ENCODE measurements at regions not wholly inside any gene's neighbourhood (a gene's known extent, or its start where the extent isn't known, plus 50 kb on each side); places are given as distances from the start of the nearest gene placed in this dataset.

DNA sequence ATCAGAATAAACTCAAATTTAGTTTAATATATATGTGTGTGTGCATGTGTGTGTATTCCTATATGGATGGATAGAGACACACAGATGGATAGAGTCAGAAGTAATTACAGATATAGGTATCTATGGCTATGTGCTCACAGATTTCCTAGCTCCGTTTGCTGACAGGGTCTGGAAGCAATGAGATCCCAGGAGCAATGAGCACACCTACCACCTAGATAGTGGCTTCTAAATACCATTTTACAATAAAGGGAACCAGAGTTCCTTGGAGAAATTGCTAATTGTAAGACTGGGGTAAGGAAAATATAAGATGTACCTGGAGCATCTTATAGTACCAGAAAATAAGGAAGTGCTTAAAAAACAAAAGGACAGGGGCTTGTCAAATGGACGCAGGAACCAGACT, 196.2 kb upstream of the PRDM1 start:
- TF ChIP-seq, protein P1, sequence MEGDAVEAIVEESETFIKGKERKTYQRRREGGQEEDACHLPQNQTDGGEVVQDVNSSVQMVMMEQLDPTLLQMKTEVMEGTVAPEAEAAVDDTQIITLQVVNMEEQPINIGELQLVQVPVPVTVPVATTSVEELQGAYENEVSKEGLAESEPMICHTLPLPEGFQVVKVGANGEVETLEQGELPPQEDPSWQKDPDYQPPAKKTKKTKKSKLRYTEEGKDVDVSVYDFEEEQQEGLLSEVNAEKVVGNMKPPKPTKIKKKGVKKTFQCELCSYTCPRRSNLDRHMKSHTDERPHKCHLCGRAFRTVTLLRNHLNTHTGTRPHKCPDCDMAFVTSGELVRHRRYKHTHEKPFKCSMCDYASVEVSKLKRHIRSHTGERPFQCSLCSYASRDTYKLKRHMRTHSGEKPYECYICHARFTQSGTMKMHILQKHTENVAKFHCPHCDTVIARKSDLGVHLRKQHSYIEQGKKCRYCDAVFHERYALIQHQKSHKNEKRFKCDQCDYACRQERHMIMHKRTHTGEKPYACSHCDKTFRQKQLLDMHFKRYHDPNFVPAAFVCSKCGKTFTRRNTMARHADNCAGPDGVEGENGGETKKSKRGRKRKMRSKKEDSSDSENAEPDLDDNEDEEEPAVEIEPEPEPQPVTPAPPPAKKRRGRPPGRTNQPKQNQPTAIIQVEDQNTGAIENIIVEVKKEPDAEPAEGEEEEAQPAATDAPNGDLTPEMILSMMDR (IDR thresholded peaks at IDR 0.05; ENCODE audit: control insufficient read depth, insufficient read depth, low read depth, low read length, missing control alignments) = no peak
- H3K4me3 ChIP-seq (ENCODE audit: control insufficient read depth, low read depth, low read length) = no peak overlapping the region
- no peak for DNase-seq (ENCODE audit: low read depth)

DNA sequence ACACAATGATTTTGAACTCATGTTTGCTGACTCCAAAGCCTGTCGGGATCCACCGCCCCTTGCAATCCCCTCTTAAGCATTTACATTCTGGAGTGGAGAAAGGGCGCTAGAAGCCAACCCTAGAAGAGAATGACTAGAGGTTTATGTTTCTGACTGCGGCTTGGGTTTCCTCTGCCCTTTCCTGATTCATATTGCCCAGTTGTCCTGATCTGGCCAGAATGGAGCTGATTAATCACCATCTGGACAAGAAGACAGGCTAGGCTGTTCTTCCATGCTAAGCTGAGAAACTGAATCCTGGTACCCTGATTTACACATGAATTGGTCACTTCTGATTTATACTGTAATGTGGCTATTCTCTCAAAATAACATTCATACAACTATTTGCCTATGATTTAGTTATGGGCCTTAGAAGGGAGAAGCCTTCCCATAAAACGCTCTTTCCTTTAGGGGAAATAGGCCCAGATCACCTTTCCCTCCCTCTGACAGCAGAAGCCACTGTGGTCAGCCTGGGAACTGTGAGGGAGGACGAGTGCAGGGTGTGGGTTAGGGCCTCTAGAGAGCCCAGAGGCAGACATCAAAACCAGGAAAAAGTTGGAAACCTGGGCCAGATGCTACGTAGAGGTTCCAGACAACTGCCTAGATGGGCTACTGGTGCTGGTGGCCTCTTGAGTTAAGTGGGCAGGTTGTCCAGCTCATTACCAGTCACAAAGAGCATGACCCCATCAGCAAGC, 199.2 kb upstream of the PRDM1 start:
- no peak overlapping the region for H3K4me3 ChIP-seq (ENCODE audit: control insufficient read depth, low read depth, low read length)
- peak; percentile 48 for DNase-seq (ENCODE audit: low read depth)
- TF ChIP-seq, protein P1 (IDR thresholded peaks at IDR 0.05; ENCODE audit: control insufficient read depth, insufficient read depth, low read depth, low read length, missing control alignments) = no peak

DNA sequence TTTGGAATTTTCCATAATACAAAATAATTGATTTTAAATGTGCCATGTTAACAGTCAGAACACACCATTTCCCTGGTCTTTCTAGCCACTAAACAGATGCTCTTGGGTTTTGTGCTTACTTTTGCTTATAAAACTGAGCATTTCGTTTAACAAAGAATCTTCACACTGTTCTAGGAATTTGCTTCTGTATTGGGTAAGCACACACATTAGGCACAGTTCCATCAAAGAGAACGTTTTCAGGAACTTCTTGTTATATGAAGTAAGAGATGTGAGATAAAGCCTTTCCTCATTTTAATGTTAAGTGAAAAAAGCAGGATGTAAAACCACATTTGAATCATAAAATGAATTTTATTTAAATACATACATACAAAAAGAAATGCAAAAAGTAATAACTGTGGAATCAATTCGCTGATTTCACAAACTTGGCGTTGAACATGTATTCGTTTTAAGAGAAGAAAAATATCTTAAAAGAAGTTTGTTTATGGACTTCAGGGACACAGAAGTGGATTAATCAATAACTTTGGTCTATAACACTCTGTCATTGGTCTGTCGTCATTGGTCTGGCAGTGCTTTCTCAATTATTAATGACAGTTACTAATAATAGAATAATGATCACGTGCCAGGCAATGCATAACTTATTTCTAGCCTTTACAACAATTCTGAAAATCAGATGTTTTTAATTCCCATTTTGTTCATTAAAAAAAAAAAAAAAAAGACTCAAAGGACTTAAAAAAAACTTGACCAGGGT, 199.9 kb upstream of the PRDM1 start:
- TF ChIP-seq, protein P1 (IDR thresholded peaks at IDR 0.05; ENCODE audit: control insufficient read depth, insufficient read depth, low read depth, low read length, missing control alignments) = no peak
- no peak for DNase-seq (ENCODE audit: low read depth)
- no peak overlapping the region for H3K4me3 ChIP-seq (ENCODE audit: control insufficient read depth, low read depth, low read length)

DNA sequence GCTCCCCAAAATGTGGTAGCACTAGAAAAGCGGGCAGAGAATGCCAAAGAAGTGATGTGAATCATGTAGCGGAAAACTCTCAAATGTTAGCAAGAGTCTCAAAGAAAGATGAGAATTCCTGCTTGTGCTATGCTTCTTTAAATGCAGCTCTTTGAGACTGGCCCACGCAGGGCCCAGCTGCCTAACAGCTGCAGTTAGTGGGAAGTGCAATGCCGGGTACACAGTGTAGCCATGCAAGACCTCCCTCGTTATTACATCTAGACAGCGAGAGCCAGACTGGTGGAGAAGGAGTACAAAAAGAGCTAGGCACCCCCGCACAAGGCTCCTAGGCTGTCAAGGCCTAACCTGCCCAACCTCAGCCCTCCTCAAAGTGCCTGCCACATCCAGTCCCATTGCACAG, 201.7 kb upstream of the PRDM1 start:
- H3K4me3 ChIP-seq (ENCODE audit: control insufficient read depth, low read depth, low read length) = no peak overlapping the region
- DNase-seq (ENCODE audit: low read depth) = no peak
- TF ChIP-seq, protein P1 (IDR thresholded peaks at IDR 0.05; ENCODE audit: control insufficient read depth, insufficient read depth, low read depth, low read length, missing control alignments) = no peak

DNA sequence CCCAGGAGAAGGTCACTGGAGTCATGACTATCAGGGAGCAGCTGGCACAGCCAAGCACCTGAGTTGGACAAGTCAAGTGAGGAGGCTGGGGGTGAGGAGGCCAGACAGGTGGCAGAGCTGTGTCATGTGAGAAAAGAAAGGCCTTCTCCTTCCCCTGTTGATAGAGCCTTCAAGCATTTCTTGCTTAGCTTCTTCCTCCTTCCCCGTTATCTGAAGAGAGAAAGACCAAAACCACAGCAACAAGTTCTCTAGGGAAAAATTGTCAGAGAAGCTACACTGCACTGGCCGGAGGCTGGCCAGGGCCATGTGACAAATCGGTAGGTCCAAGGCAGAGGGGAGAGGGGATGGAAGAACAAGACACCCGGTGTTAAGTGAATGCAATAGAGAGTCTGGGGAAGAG, 202.1 kb upstream of the PRDM1 start:
- DNase-seq (ENCODE audit: low read depth) = no peak
- TF ChIP-seq, protein P1 (IDR thresholded peaks at IDR 0.05; ENCODE audit: control insufficient read depth, insufficient read depth, low read depth, low read length, missing control alignments) = no peak
- no peak overlapping the region for H3K4me3 ChIP-seq (ENCODE audit: control insufficient read depth, low read depth, low read length)

DNA sequence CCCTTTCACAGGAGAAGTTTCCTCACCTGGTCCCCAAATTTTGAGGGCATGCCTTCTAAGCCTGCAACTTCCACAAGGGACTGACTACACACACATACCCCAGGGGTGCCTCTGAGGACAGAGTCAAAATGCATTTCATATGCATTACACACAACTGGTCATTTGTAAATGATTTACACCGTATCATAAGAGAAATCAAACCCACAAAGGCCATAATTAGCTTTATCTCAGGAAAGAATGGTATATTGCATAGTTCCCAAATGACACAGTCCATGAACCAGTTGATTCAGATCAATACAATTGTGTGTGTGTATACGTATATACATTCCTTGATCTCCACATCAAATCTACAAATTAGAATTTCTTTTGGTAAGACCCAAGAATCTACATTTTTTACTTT, 203.3 kb upstream of the PRDM1 start:
- TF ChIP-seq, protein P1 (IDR thresholded peaks at IDR 0.05; ENCODE audit: control insufficient read depth, insufficient read depth, low read depth, low read length, missing control alignments) = no peak
- DNase-seq (ENCODE audit: low read depth) = no peak

More for the DNA sequence above, 203.3 kb upstream of the PRDM1 start:
- no peak overlapping the region for H3K4me3 ChIP-seq (ENCODE audit: control insufficient read depth, low read depth, low read length)

Data from AG09309 (cell line).